Stomach smooth muscle (tissue), 2 donors: ENCODE measurements at regions not wholly inside any gene's neighbourhood (a gene's known extent, or its start where the extent isn't known, plus 50 kb on each side); places are given as distances from the start of the nearest gene placed in this dataset.

Source experiments
- H3K27ac ChIP-seq: one replicate; pipeline ENCODE4 v1.7.0; 2013; ENCODE audit warnings: mild to moderate bottlenecking, low read length, inconsistent platforms
- H3K27me3 ChIP-seq, 2 donors: one replicate each; pipeline ENCODE4 v1.7.0; 2013; ENCODE audit warnings: low read length in 2 of 2; ENCODE audit not compliant: insufficient read depth in 2 of 2, control insufficient read depth in 1 of 2
- H3K36me3 ChIP-seq, 2 donors: one replicate each; pipeline ENCODE4 v1.7.0; 2013; ENCODE audit warnings: low read length in 2 of 2; ENCODE audit not compliant: control insufficient read depth in 2 of 2, insufficient read depth in 2 of 2
- H3K4me1 ChIP-seq: one replicate; pipeline ENCODE4 v1.7.0; 2013; ENCODE audit warnings: low read length; ENCODE audit not compliant: control insufficient read depth, insufficient read depth
- H3K4me3 ChIP-seq, 2 donors: one replicate each; pipeline ENCODE4 v1.7.0; 2013; ENCODE audit warnings: low read length in 2 of 2
- H3K9ac ChIP-seq, 2 donors: one replicate each; pipeline ENCODE4 v1.7.0; 2013; ENCODE audit warnings: low read length in 2 of 2, mild to moderate bottlenecking in 1 of 2
- H3K9me3 ChIP-seq, 2 donors: one replicate each; pipeline ENCODE4 v1.7.0; 2013; ENCODE audit warnings: low read length in 2 of 2; ENCODE audit not compliant: control insufficient read depth in 2 of 2
- donor health status: healthy.
- donor health status: Pancreatic carcinoma.

DNA sequence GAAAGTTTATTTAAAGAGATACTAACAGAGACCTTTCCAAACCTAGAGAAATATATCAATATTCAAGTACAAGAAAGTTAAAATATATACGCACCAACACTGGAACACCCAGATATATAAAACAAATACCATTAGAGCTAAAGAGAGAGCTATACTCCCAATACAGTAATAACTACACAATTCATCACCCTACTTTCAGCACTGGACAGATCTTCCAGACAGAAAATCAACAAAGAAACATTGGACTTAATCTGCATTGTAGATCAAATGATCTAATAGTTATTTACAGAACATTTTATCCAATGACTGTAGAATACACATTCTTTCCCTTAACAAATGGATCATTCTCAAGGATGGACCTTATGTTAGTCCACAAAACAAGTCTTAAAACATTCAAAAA is 311.9 kb downstream of the METTL15 start:
- H3K27me3 ChIP-seq = no peaks in the 10 kb centered on the region
- no peak overlapping the region for H3K4me3 ChIP-seq
- H3K9me3 ChIP-seq = no peaks in the 10 kb centered on the region
- H3K4me1 ChIP-seq = no peaks in the 10 kb centered on the region
- H3K9ac ChIP-seq = no peak overlapping the region
- H3K27ac ChIP-seq = no peak overlapping the region
- H3K36me3 ChIP-seq = no peaks in the 10 kb centered on the region

DNA sequence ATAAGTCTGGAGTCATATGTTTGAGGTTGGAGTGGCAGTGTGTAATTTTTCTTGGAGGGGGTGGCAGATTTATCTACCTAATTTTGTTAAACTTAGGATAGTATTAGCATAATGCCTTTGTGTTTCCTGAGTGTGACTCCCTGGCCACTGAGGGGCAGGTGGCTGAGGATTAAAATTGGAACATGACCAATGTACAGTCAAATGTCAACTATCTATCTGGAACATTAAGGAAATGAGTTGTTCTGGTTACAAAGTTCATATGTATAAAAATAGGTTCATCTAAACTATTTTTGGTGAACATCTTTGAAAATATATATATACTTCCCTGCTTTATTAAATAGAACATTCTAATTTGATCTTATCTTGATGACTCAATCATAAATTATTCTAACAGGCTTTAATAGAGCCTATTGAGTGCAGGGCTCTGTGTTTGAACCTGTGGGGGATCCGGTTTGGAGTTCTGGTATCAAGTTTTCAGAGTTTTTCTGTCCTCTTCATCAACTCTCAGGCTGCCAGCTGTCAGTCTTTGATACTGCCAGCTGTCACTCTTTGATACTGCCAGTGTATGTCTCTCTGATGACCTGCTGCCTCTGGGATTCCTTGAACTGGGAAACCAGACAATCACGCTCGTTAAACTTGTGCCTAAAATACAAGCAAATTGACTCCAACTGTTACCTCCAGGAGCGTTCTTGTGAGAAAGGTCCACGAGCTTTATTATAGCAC is 309.6 kb downstream of the METTL15 start:
- Histone ChIP-seq H3K9me3 (no peaks in the 10 kb centered on the region), H3K27me3 (no peaks in the 10 kb centered on the region)

DNA sequence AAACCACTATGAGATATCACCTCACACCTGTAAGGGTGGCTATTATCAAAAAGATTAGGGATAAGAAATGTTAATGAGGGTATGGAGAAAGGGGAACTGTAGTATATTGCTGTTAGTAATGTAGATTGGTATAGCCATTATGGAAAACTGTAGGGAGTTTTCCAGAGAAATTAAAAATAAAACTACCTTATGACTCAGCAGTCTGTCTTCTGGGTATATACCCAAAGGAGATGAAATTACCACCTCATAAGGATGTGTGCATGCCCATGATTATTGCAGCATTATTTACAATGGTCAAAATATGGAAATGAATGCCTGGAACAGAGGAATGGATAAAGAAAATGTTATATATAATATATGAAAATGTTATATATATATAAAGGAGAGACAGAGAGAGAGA is 303.8 kb downstream of the METTL15 start:
- Histone ChIP-seq H3K4me3 (no peak overlapping the region), H3K9me3 (no peaks in the 10 kb centered on the region), H3K4me1 (no peaks in the 10 kb centered on the region), H3K27ac (no peak overlapping the region), H3K9ac (no peak overlapping the region), H3K36me3 (no peaks in the 10 kb centered on the region), H3K27me3 (no peaks in the 10 kb centered on the region)

More for the DNA sequence above, 309.6 kb downstream of the METTL15 start:
- H3K27ac ChIP-seq = no peak overlapping the region
- H3K4me1 ChIP-seq = no peaks in the 10 kb centered on the region
- H3K4me3 ChIP-seq = no peak overlapping the region
- H3K9ac ChIP-seq = no peak overlapping the region
- no peaks in the 10 kb centered on the region for H3K36me3 ChIP-seq

DNA sequence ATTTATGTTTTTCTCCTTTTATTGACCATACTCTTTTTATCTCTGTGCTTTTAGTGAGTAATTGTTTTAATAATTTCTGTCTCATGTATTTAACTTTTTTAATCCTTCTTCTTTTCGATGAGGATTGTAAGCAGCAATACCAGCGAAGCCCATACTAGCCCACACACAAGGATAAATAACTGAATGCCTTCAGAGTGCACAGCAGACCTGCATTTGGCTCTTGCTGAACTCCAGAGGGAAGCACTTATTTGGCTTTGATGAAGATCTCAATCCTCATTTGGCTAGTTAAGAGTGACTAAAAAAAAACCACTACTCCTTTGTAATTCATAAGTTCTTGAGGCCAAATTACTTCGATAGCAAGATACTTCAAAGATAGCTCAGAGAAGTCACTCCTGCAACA is 293.3 kb downstream of the METTL15 start:
- H3K4me3 ChIP-seq = no peak overlapping the region
- H3K27ac ChIP-seq = no peak overlapping the region
- no peaks in the 10 kb centered on the region for H3K4me1 ChIP-seq
- no peaks in the 10 kb centered on the region for H3K9me3 ChIP-seq
- H3K27me3 ChIP-seq = no peaks in the 10 kb centered on the region
- H3K36me3 ChIP-seq = no peaks in the 10 kb centered on the region
- no peak overlapping the region for H3K9ac ChIP-seq

DNA sequence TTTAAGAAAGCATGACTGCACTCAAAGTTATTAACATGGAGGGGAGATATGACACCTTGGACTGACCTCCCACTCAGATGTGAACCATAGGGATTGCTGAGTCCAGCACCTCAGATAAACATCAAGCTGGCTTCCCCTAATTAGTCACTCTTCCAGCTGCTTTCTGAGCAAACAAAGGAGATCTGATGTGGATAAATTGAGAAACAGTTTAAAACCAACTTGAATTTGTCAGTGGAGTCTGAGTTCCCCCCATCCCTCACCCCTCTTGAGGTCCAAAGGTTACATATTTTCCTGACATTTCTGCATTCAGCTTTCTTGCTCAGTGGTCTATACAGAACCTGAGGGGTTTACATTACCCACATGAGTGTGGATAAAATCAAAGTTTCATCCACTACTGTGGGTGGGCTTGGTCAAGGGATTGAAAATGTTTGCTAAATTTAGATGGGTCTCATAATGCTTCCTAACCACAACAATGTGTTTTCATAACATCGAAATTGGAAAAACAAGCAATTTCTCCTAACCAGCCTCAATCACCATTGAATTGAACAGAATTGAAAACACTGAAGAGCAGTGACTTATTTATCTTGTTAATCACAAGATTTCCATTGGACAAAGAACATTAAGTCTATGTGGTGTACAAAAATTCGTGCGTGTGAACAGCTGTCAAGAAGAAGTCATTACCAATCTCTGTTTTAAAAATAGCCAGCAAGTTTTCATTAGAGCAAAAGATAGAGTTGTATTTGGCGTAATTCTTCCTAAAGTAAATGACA is 292.3 kb downstream of the METTL15 start:
- no peak overlapping the region for H3K4me3 ChIP-seq
- no peaks in the 10 kb centered on the region for H3K4me1 ChIP-seq
- no peaks in the 10 kb centered on the region for H3K27me3 ChIP-seq
- H3K27ac ChIP-seq = no peak overlapping the region
- H3K36me3 ChIP-seq = no peaks in the 10 kb centered on the region
- H3K9ac ChIP-seq = no peak overlapping the region
- H3K9me3 ChIP-seq = no peaks in the 10 kb centered on the region

DNA sequence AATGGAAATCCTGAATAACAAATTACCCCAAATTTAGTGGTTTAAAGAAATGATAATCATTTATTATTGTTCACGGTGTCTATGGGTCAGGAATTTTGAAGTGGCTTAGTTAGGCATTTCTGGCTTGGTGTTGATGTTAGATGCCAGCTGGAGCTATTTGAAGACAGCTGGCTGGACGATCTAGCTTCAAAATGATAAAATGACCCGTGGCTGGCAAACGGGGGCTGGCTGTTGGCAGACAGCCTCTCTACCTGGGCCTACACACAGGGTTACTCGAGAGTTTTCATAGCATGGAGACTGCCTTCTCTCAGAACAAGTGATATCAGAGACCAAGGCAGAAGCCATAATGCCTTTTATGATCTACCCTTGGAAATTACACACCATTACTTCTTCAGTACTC is 285.2 kb downstream of the METTL15 start:
- Histone ChIP-seq H3K4me1 (no peaks in the 10 kb centered on the region), H3K36me3 (no peaks in the 10 kb centered on the region), H3K9me3 (no peaks in the 10 kb centered on the region), H3K9ac (no peak overlapping the region), H3K27ac (no peak overlapping the region), H3K4me3 (no peak overlapping the region), H3K27me3 (no peaks in the 10 kb centered on the region)

DNA sequence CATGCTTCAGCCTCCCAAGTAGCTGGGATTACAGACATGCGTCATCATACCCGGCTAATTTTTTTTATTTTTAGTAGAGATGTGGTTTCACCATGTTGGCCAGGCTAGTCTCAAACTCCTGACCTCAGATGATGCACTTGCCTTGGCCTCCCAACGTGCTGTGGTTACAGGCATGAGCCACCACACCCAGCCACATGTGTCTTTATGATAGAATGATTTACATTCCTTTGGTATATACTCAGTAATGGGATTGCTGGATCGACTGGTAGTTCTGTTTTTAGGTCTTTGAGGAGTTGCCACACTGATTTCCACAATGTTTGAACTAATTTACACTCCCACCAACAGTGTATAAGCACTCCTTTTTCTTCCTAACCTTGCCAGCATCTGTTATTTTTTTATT is 276.2 kb downstream of the METTL15 start:
- Histone ChIP-seq H3K4me3 (no peak overlapping the region), H3K27ac (no peak overlapping the region), H3K4me1 (no peaks in the 10 kb centered on the region), H3K9me3 (peaks cover 6% of the 10 kb centered on the region in 2 donors), H3K27me3 (no peaks in the 10 kb centered on the region), H3K9ac (no peak overlapping the region), H3K36me3 (no peaks in the 10 kb centered on the region)

DNA sequence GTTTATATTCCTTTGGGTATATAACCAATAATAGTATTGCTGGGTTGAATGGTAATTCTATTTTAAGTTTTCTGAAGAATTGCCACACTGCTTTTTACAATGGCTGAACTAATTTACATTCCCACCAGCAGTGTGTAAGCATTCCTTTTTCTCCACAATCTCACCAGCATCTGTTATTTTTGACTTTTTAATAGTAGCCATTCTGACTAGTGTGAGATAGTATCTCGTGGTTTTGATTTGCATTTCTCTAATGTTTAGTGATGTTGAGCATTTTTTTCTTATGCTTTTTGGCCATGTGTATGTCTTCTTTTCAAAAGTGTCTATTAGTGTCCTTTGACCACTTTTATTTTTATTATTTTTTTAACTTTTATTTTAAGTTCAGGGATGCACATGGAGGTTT is 275.3 kb downstream of the METTL15 start:
- H3K27me3 ChIP-seq = no peaks in the 10 kb centered on the region

More for the DNA sequence above, 275.3 kb downstream of the METTL15 start:
- no peaks in the 10 kb centered on the region for H3K4me1 ChIP-seq
- H3K27ac ChIP-seq = no peak overlapping the region
- no peaks in the 10 kb centered on the region for H3K36me3 ChIP-seq
- H3K9ac ChIP-seq = no peak overlapping the region
- H3K9me3 ChIP-seq = peaks cover 6% of the 10 kb centered on the region in 2 donors
- H3K4me3 ChIP-seq = no peak overlapping the region
